ENCODE measurements at regions not wholly inside any gene's neighbourhood (a gene's known extent, or its start where the extent isn't known, plus 50 kb on each side); places are given as distances from the start of the nearest gene placed in this dataset.

GRCh38 chrX:17278961-17279360, 96.0 kb upstream of the NHS start:
- no peak for TF ChIP-seq POLR2A (IDR thresholded peaks at IDR 0.05)
- no peak for TF ChIP-seq CTCF (IDR thresholded peaks at IDR 0.05)
- Histone ChIP-seq H3K4me3 (no peak overlapping the region), H3K27ac (no peak overlapping the region), H3K9me3 (no peaks in the 10 kb centered on the region), H3K36me3 (no peaks in the 10 kb centered on the region), H3K4me1 (no peaks in the 10 kb centered on the region), H3K27me3 (peaks cover 0 to 3% (median 0%) of the 10 kb centered on the region in 9 donors)
- ATAC-seq (no peak), DNase-seq (no peak)
- intact Hi-C loops (cut with DNase I): no loop called here
- WGBS, 4 donors: 70 to 84% (median 72%) methylated on average over 2 of the region's 2 CpGs

- WGBS, 4 donors: 58 to 85% (median 68%) methylated on average over 2 of the region's 2 CpGs
- ATAC-seq (no peak), DNase-seq (no peak)
- no peak for TF ChIP-seq CTCF (IDR thresholded peaks at IDR 0.05)
- no peak for TF ChIP-seq POLR2A (IDR thresholded peaks at IDR 0.05)
- H3K27me3 ChIP-seq: peaks cover 0 to 3% (median 0%) of the 10 kb centered on the region in 9 donors
- no peak overlapping the region for H3K4me3 ChIP-seq
- H3K4me1 ChIP-seq: no peaks in the 10 kb centered on the region
- H3K27ac ChIP-seq: no peak overlapping the region
- H3K9me3 ChIP-seq: no peaks in the 10 kb centered on the region
- intact Hi-C loops (cut with DNase I): no loop called here
- H3K36me3 ChIP-seq: no peaks in the 10 kb centered on the region
Measured at GRCh38 chrX:17285983-17286382, 89.0 kb upstream of the NHS start.

GRCh38 chrX:17291171-17291900, 83.7 kb upstream of the NHS start:
- H3K4me1 ChIP-seq: no peaks in the 10 kb centered on the region
- H3K27ac ChIP-seq: peak overlapping the region in 1 of 12 donors; percentile 63
- no peaks in the 10 kb centered on the region for H3K9me3 ChIP-seq
- intact Hi-C loops (cut with DNase I): no loop called here
- no peaks in the 10 kb centered on the region for H3K27me3 ChIP-seq
- ATAC-seq (no peak), DNase-seq (no peak)
- H3K36me3 ChIP-seq: no peaks in the 10 kb centered on the region
- TF ChIP-seq POLR2A (IDR thresholded peaks at IDR 0.05): no peak
- TF ChIP-seq CTCF (IDR thresholded peaks at IDR 0.05): no peak
- no peak overlapping the region for H3K4me3 ChIP-seq
- 59 to 80% (median 72%) methylated on average over 2 of the region's 2 CpGs for WGBS, 4 donors

DNA sequence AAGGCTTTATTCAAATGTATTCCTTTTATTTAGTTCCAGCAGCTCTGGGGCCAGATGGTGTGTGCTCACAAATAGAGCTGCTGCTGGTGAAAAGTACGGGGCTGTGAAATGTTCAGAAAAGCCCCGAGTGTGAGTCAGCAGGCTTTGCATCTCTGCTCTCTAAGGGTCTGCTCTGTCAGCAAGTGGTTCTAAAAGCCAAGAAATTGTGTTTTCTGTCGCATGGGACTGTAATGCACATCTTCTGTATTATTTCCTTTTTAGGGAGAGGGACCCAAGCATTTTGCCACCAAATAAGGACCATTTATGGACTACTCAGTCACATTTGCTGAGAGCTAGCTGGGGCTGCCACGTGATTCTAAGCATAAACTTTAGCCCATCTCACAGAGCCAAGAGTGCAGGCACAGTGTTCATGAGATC, 82.9 kb upstream of the NHS start:
- WGBS, 4 donors: 36 to 53% (median 40%) methylated on average over 4 of the region's 4 CpGs
- no peak for DNase-seq
- intact Hi-C loops (cut with DNase I): no loop called here
- Histone ChIP-seq H3K4me3 (no peak overlapping the region), H3K4me1 (no peaks in the 10 kb centered on the region), H3K27me3 (no peaks in the 10 kb centered on the region), H3K27ac (peak overlapping the region in 1 of 12 donors; percentile 63), H3K36me3 (no peaks in the 10 kb centered on the region), H3K9me3 (no peaks in the 10 kb centered on the region)
- TF ChIP-seq POLR2A (IDR thresholded peaks at IDR 0.05): no peak
- TF ChIP-seq CTCF (IDR thresholded peaks at IDR 0.05): no peak
- ATAC-seq: no peak
